Vagina (tissue), 2 donors: ENCODE measurements at regions not wholly inside any gene's neighbourhood (a gene's known extent, or its start where the extent isn't known, plus 50 kb on each side); places are given as distances from the start of the nearest gene placed in this dataset.

ENCODE experiments used
- CTCF ChIP-seq, 3 experiments: fragments of 450-650 bp in 2 of 3; fragments of 200-600 bp in 1 of 3; sonication (generic) in 1 of 3; IDR thresholded peaks; one replicate each; pipeline ENCODE4 v1.5.1; 2017 to 2019; ENCODE audit warnings: antibody characterized with exemption in 3 of 3, mild to moderate bottlenecking in 2 of 3, moderate library complexity in 2 of 3
- POLR2A ChIP-seq, 2 donors: fragments of 450-650 bp; IDR thresholded peaks; one replicate each; pipeline ENCODE4 v1.6.1; 2017; ENCODE audit warnings: antibody characterized with exemption in 2 of 2, mild to moderate bottlenecking in 2 of 2, moderate library complexity in 2 of 2
- POLR2AphosphoS5 ChIP-seq, 2 donors: sonication (generic); formaldehyde crosslinking; IDR thresholded peaks; one replicate each; pipeline ENCODE4 v1.9.0; 2017; ENCODE audit warnings: antibody characterized with exemption in 2 of 2, mild to moderate bottlenecking in 2 of 2, low read depth in 1 of 2; ENCODE audit not compliant: insufficient read depth in 1 of 2

GRCh38 chr3:163773136-163773535 is 1305.2 kb downstream of the SI start:
- no peak for TF ChIP-seq CTCF (IDR thresholded peaks at IDR 0.05)
- TF ChIP-seq POLR2AphosphoS5 (IDR thresholded peaks at IDR 0.05; ENCODE audit: insufficient read depth in 1 of 2, low read depth in 1 of 2), result no peak
- no peak for TF ChIP-seq POLR2A (IDR thresholded peaks at IDR 0.05)
